IPS-NIHi7 (cell line): ENCODE measurements at regions not wholly inside any gene's neighbourhood (a gene's known extent, or its start where the extent isn't known, plus 50 kb on each side); places are given as distances from the start of the nearest gene placed in this dataset.

Source experiments
- DNase-seq: peaks from one replicate; pipeline ENCODE4 v3.0.0; 2012; ENCODE audit warnings: mixed read lengths; ENCODE audit errors: extremely low spot score

DNA sequence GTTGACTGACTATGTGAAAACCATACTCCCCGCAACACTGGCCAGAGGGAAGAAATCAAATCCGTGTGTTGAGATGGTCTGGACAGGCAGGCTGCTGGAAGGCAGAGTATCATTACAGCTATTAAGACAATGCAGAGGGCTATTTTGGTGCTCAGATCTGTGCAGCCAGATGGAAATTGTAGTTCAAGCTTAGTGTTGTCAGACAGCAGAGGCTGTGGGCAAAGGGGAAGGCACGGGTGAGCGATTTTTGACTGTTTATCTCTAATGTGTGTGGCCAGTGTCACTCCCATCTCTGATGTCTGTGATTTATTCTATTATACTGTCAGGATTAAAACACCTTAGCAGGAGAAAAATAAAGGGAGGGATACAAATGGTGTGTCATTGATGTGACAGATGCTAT lies 984.4 kb upstream of the WWC1 start:
- no peak for DNase-seq

DNA sequence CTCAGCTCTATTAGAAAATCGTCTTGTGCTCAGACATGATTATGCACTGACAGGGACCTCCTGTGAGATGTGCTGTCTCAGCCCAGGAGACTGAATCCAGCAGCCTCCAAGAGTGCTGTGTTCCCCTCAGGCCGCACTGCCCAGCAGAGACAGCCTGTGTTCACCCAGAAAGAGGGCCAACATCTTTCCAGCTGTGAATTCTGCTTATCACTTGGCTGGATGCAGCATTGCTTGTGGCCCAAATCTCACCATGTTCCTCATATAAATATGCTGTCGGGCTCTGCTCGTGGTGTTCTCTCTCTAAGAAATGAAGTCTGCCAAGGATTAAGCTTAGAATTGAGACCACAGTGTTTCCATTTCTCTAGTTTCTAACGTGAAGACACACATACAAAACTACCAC lies 983.0 kb upstream of the WWC1 start:
- DNase-seq: no peak

- no peak for DNase-seq
These were observed 981.4 kb upstream of the WWC1 start for GRCh38 chr5:167309941-167310517.

DNA sequence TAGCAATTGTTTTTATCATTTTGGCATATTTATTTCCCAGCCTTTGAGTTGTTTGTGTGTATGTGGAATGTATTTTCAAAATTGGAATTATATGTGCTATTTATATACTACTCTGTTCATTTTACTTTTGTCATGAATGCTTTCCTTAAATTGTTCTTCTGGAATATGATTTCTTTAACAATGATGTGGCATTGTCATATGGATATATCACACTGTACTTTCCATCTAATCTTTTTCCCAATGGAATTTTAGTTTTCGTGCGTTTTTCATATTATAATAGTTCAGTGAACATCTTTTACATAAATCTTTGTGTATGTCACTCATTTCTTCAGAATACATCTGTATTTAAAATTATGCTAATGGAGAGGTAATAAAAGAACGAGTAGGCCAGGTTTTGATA lies 980.1 kb upstream of the WWC1 start:
- no peak for DNase-seq

DNA sequence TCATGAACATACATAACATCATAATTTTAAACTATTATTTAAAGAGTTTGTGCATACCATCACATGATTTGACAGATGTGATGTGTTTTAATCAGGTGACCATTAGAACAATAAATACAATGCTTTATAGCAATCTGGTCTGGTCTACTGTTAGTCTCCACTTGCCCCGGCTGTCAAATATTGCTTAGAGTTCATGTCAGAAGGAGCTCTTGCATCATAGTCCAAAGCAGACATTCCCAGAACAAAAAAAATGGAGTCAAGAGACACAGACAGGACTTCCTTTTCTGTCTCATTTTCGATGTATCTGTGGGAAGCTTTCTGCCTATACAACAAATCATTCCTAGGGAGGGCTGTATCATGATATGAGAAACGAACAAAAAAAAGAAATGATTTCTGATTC lies 979.2 kb upstream of the WWC1 start:
- no peak for DNase-seq

DNA sequence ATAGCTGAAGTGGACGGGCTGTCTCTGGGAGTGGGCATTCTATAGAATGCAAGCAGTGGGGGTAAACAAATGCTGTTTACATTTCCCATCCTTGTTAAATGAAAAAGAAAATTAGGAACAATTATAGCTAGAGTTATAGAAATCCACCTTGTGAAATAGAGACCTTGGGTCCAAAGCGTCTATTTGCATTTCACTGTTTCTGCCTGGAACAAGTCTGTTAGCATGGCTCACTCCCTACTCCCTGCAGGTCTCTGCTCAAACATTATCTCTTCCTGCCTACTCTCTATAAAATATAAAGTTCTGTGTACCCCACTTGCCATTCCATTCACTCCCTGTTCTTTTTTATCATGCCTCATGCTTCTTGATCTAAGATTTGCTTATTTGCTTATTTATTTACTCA lies 975.7 kb upstream of the WWC1 start:
- no peak for DNase-seq

- no peak for DNase-seq
These were observed 973.6 kb upstream of the WWC1 start for GRCh38 chr5:167317884-167318283.

DNA sequence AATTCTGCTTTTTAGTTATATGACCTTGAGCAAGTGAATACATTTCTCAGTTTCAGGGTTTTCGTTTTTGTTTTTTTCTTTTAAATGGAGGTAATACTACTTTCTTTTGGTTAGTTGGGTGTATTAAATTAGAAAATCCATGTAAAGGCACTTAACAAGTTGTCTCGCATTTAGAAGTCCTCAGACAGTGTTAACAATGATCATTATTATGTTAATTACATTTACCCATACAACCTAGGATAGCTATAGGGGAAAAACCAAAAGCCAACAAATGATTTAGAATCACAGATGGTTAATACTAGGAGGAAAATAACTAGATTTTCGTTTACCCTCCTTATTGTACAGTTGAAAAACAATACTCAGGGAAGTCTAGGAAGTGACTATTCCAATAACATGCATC lies 972.2 kb upstream of the WWC1 start:
- no peak for DNase-seq

GRCh38 chr5:167320019-167320418 lies 971.4 kb upstream of the WWC1 start:
- DNase-seq: no peak

- DNase-seq: no peak
These were observed 959.1 kb upstream of the WWC1 start for GRCh38 chr5:167332309-167332708.

DNA sequence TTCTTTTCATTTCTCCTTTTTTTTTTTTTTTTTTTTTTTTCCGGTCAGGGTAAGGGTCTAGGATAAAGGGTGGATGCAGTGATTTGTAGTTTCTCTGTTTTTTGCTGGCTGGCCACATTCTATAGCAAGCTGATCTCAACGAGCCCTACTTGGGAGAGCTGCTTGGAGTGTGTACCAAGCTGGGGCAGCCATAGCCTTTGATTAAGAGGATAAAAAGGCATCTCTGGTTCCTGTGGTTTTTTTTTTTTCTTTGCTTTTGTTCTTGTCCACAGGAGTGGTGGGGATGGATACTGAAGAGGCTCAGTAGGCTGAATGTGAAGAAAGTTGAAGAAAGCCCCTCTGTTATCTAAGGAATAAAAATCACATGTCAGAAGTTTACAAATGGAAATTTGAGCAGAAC lies 955.3 kb upstream of the WWC1 start:
- DNase-seq: no peak

DNA sequence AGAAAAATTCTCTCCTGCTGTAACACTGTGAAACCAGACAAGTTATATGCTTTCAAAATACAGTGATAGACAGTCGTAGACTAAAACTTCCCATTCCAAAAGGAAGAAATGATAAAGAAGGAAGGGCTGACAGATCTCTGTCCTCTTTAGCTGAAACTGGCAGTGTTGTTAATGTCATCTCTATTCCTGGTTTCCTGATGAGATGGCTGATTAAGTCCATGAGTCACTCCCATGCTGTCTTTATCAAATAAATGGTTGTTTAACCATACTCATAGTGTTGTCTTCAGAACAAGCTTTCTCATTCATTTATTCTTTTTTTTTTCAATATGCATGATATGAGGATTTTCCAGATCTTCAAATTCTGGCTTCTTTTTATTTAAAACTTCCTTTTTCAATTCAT lies 952.2 kb upstream of the WWC1 start:
- DNase-seq: no peak

GRCh38 chr5:167346461-167346860 lies 945.0 kb upstream of the WWC1 start:
- no peak for DNase-seq

GRCh38 chr5:167348251-167348926 lies 943.1 kb upstream of the WWC1 start:
- no peak for DNase-seq

DNA sequence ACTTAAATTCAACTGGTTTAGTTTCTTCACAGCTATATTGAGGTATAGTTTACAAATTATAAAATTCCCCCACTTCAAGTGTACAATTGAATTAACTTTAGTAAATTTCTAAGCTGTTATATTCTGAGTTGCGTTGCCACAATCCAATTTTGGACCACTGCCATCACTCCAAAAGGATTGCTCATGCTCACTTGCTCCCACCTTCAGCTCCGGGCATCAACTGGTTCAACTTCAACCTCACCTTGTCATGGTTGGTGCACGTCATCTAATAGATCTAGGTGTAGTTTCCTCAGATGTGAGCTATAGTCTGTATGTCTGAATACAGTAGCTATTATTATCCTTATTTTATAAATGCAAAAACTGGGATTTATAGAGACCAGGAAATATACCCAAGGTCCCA lies 942.5 kb upstream of the WWC1 start:
- no peak for DNase-seq

GRCh38 chr5:167351316-167351715 lies 940.1 kb upstream of the WWC1 start:
- DNase-seq: no peak

GRCh38 chr5:167352801-167353200 lies 938.6 kb upstream of the WWC1 start:
- no peak for DNase-seq

DNA sequence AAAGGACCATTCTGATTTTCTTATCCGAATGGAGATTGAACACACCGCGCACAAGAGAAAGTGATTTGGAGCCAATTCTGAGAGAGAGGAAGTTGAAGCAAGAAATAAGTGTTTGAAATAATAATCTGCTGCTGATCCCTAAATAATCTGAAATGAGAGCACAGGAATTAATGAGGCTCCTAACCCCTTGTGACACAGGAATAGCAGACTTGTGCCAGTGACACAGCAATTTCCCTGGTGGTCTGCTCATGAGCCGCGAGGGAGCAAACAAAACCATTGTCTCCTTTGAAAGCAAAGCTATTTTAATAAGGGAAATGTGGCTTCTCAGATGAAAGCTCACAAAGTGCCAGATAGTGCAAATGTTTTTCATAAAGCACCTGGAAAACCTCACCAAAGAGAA lies 936.1 kb upstream of the WWC1 start:
- DNase-seq: no peak

- DNase-seq: no peak
These were observed 935.1 kb upstream of the WWC1 start for GRCh38 chr5:167356374-167356773.

DNA sequence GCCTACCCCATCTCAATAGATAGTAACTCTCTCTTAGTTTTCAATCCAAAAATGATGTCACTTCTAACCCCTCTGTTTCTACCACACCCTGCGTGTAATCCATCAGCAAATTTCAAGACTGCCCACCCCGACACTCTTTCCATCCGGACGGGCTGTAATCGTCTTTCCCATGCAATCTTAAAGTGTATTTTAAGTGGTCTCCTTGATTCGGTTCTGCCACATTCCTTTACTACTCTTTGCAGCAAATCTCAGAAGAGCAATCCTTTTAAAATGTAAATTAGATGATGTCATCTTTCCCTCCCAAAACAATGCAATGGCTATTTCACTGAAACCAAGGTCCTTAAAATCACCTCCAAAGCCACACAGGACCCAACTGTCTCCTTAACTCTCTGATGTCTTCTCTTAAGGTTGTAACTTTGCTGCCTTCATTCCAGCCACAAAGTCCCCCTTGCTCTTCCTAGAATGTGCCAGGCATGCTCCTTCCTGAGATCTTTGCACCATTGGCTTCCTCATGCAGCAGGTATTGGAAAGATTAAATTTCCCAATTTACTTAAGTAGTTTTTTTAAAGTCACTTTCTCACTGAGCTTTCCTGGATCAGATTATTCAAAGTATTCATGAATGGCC lies 932.5 kb upstream of the WWC1 start:
- DNase-seq: peak; percentile 26

DNA sequence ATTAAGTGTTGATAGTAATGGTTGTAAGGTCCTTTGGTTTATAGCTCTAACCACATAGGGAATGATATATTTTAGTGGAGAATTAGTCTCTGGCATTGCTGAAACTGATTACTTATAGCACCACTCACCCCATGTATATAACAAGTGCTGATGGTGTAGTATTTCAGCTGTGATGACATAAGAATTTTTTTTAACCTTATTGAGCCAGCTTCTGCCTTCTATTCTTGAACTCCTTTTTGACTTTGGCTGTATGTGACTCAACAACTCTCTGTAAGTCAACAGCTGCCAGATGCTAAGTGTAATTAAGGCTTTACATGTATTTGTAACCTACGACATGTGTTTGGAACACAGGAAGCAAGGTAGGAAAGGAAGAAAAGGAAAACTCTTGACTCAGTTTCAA lies 929.6 kb upstream of the WWC1 start:
- DNase-seq: no peak

- DNase-seq: no peak
These were observed 928.4 kb upstream of the WWC1 start for GRCh38 chr5:167363065-167363464.

GRCh38 chr5:167375125-167375524 lies 916.3 kb upstream of the WWC1 start:
- DNase-seq: no peak
